Cardiac muscle cell (in vitro differentiated cells and primary cell): ENCODE measurements at regions not wholly inside any gene's neighbourhood (a gene's known extent, or its start where the extent isn't known, plus 50 kb on each side); places are given as distances from the start of the nearest gene placed in this dataset.

Experiments used
- DNase-seq, 2 donors: peaks; one replicate each; pipeline versions ENCODE4 v3.0.0 to v3.0.0-alpha.2; 2010 to 2017; ENCODE audit warnings: low read depth in 1 of 2, low spot score in 1 of 2
- H3K27ac ChIP-seq: fragments of 200-600 bp; sonication (generic); 2 replicates; pipeline ENCODE4 v1.5.1; 2016
- H3K27me3 ChIP-seq: fragments of 200-600 bp; sonication (generic); 2 replicates; pipeline ENCODE4 v1.6.0; 2016; ENCODE audit warnings: control low read depth
- H3K36me3 ChIP-seq: fragments of 200-600 bp; sonication (generic); 2 replicates; pipeline ENCODE4 v1.5.1; 2016; ENCODE audit warnings: control low read depth
- H3K4me1 ChIP-seq: fragments of 200-600 bp; sonication (generic); 2 replicates; pipeline ENCODE4 v1.8.1; 2017; ENCODE audit warnings: low read depth, mild to moderate bottlenecking, mixed run types
- H3K4me3 ChIP-seq: fragments of 200-600 bp; sonication (generic); 2 replicates; pipeline ENCODE4 v1.5.1; 2016; ENCODE audit warnings: mild to moderate bottlenecking
- H3K9me3 ChIP-seq: fragments of 200-600 bp; sonication (generic); 2 replicates; pipeline ENCODE4 v1.5.1; 2017; ENCODE audit warnings: low read depth, mild to moderate bottlenecking, control low read depth
- TF ChIP-seq, protein P1 (sequence below): IDR thresholded peaks from 2 replicates; pipeline ENCODE4 v1.5.1; 2012; ENCODE audit warnings: low read depth, mild to moderate bottlenecking, low read length

DNA sequence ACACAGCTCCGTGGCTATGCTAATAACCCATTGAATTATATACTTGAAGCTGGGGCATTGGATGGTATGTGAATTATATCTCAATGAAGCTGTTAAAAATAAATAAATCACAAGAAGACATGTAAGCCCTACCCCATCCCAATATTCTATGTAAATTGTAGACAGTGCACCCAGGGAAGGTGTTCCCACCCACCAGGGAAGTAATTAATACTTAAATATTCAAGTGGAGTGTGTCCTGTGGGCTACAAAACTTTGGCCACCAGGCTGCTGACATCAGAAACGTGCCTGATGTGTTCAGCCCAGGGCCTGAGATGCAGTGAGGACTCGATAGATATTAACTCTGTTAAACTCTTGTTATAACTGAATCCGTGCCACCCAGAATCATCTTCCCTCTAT, 240.4 kb upstream of the RREB1 start:
- DNase-seq: no peak
- Histone ChIP-seq H3K9me3 (no peaks in the 10 kb centered on the region), H3K27me3 (no peaks in the 10 kb centered on the region), H3K27ac (no peak overlapping the region), H3K4me1 (no peaks in the 10 kb centered on the region), H3K36me3 (no peaks in the 10 kb centered on the region), H3K4me3 (no peak overlapping the region)
- TF ChIP-seq, protein P1, sequence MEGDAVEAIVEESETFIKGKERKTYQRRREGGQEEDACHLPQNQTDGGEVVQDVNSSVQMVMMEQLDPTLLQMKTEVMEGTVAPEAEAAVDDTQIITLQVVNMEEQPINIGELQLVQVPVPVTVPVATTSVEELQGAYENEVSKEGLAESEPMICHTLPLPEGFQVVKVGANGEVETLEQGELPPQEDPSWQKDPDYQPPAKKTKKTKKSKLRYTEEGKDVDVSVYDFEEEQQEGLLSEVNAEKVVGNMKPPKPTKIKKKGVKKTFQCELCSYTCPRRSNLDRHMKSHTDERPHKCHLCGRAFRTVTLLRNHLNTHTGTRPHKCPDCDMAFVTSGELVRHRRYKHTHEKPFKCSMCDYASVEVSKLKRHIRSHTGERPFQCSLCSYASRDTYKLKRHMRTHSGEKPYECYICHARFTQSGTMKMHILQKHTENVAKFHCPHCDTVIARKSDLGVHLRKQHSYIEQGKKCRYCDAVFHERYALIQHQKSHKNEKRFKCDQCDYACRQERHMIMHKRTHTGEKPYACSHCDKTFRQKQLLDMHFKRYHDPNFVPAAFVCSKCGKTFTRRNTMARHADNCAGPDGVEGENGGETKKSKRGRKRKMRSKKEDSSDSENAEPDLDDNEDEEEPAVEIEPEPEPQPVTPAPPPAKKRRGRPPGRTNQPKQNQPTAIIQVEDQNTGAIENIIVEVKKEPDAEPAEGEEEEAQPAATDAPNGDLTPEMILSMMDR: no peak

DNA sequence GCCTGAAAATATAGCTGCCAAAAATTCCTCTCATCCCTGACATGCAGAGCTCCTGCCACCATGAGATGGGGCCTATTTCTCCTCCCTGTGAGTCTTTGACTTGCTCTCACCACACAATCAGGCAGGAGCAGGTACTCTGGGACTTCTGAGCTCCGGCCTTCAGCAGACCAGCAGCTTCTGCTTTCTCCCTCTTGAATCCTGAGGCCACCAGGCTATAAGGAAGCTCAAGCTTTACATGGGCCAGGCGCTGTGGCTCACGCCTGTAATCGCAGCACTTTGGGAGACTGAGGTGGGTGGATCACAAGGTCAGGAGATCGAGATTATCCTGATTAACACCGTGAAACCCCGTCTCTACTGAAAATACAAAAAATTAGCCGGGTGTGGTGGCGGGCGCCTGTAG, 238.7 kb upstream of the RREB1 start:
- Histone ChIP-seq H3K4me1 (no peaks in the 10 kb centered on the region), H3K9me3 (no peaks in the 10 kb centered on the region), H3K27ac (no peak overlapping the region), H3K27me3 (no peaks in the 10 kb centered on the region), H3K36me3 (no peaks in the 10 kb centered on the region), H3K4me3 (no peak overlapping the region)
- DNase-seq: no peak
- TF ChIP-seq, protein P1: no peak

DNA sequence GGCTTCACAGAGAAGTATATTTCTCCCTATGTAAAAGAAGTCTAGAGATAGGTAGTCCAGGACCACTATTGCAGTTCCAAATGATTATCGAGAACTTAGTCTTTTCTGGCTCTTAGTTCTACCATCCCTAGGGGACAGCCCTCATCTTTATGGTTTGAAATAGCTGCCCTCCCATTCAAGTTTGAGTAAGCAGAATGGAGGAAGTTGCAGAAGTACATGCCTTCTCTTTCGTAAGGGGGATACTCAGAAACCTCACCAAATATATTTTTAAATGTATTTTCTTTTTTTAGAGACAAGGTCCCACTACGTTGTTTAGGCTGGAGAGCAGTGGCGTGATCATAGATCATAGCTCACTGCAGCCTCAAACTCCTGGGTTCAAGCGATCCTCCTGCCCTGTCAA, 236.8 kb upstream of the RREB1 start:
- no peak for DNase-seq
- Histone ChIP-seq H3K9me3 (no peaks in the 10 kb centered on the region), H3K36me3 (no peaks in the 10 kb centered on the region), H3K4me3 (no peak overlapping the region), H3K27ac (no peak overlapping the region), H3K27me3 (no peaks in the 10 kb centered on the region), H3K4me1 (no peaks in the 10 kb centered on the region)
- TF ChIP-seq, protein P1: no peak

DNA sequence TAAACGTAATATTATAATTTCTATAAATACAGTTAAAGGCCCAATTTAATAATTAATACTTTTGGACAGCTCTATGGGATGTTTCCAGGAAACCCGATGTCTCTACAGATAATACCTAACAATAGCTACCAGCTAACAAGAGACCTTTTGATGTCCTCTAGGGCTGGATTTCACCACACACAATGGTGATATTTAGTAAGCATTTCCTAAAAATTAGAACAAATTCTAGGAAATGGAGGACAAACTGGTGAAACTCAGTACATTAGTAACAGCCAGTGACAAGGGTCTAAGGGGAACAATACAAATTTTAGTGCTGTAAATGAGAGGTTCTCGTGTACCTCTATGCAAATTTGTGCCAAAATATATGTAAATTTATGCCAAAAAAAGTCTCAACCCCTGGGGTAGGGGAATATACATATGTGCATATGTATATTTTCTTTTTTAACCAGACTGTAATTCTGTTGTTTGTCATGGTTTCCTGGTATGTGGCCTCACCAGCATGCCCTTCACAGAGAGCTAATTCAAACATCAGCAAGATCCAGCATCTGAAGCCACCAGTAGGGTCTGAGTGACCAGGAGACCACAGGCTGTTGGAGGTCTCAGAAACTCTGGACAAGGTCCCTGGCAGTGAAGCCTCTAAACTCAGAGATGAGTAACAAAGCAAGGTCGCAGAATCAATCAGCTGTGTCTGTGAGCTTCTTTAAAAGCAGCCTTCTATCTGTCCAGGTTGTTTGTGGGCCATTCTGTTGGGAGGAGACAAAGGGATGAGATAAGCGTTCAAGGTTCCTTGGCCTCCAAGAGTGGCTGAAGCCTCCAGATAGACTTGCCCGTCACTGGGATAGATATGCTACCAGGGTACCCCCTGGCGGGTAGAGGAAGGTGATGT, 235.1 kb upstream of the RREB1 start:
- TF ChIP-seq, protein P1: no peak
- H3K4me3 ChIP-seq: no peak overlapping the region
- H3K36me3 ChIP-seq: no peaks in the 10 kb centered on the region
- no peaks in the 10 kb centered on the region for H3K4me1 ChIP-seq
- DNase-seq: no peak
- no peaks in the 10 kb centered on the region for H3K9me3 ChIP-seq
- H3K27me3 ChIP-seq: no peaks in the 10 kb centered on the region
- no peak overlapping the region for H3K27ac ChIP-seq

DNA sequence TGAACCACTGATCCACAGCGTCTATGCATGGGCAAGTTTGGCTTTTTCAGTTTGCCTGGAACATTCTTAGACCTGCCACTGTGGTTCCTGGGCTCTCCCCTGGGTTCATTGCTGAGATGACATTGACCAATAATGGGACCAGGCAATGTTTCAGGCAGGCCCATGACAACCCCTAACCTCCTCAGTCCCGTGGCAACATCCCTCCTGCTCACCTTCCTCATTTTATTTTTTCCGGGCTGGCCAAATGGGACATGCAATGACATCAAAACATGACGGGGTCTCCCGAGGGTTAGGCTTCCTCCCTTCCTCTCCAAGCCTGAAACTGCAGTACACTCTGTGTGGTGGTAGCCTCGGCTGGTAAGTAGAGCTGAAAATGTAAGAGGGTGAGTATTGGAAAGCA, 234.0 kb upstream of the RREB1 start:
- TF ChIP-seq, protein P1: no peak
- Histone ChIP-seq H3K9me3 (no peaks in the 10 kb centered on the region), H3K27ac (no peak overlapping the region), H3K27me3 (no peaks in the 10 kb centered on the region), H3K4me1 (no peaks in the 10 kb centered on the region), H3K36me3 (no peaks in the 10 kb centered on the region), H3K4me3 (no peak overlapping the region)
- DNase-seq: no peak
